ENCODE measurements at regions not wholly inside any gene's neighbourhood (a gene's known extent, or its start where the extent isn't known, plus 50 kb on each side); places are given as distances from the start of the nearest gene placed in this dataset.

- DNase-seq, result no peak
These were observed 97.6 kb downstream of the TM2D1 start for GRCh38 chr1:61627365-61627764.

DNA sequence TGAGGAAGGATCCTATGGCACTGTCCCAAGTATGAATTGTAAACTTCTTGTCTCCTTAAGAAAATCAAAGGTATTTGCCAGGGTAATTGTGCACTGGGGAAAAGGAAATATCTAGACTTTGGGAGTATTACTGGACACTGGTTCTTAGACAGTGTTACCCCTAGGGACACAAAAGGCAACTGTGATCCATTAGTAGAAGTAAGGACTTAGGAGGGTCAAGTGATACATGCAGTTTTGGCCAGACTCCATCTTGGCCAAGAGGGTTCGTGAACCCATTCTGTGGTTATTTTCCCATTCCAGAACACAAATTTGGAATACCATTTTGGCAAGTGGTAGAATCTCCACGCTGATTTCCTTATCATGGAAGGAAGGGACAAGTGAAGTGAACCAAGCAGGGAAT, 98.1 kb downstream of the TM2D1 start:
- DNase-seq, result no peak

GRCh38 chr1:61623852-61624251, 101.1 kb downstream of the TM2D1 start:
- no peak for DNase-seq

GRCh38 chr1:61620536-61620935, 104.4 kb downstream of the TM2D1 start:
- no peak for DNase-seq

- DNase-seq, result no peak
These were observed 106.2 kb downstream of the TM2D1 start for GRCh38 chr1:61618755-61619154.

DNA sequence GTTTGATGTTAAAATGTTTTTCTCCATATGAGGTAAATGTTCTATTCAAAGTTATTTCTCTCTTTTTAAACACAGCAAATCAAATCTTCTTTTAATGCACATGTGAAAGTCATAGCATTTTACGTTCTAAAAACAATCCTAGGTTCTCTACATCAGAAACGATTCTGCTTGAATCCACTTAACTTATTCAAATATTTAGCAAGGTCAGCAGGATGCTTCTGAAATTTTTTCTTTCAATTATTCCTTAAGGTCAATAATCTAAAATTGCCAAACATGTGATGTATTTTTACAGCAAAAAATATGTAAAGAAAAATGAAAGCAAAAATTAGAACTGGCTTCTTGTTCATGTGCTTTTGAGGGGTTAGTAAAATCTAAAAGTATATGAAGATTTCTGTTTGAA, 106.7 kb downstream of the TM2D1 start:
- no peak for DNase-seq

- no peak for DNase-seq
These were observed 108.1 kb downstream of the TM2D1 start for GRCh38 chr1:61616830-61617229.

- DNase-seq, result no peak
These were observed 112.3 kb downstream of the TM2D1 start for GRCh38 chr1:61612602-61613001.

- no peak for DNase-seq
These were observed 115.9 kb downstream of the TM2D1 start for GRCh38 chr1:61609040-61609439.

- no peak for DNase-seq
These were observed 117.5 kb downstream of the TM2D1 start for GRCh38 chr1:61607448-61607847.

GRCh38 chr1:61606448-61607312, 118.3 kb downstream of the TM2D1 start:
- no peak for DNase-seq

- no peak for DNase-seq
These were observed 119.2 kb downstream of the TM2D1 start for GRCh38 chr1:61605607-61606321.

GRCh38 chr1:61604684-61605083, 120.3 kb downstream of the TM2D1 start:
- no peak for DNase-seq

- DNase-seq, result no peak
These were observed 120.7 kb downstream of the TM2D1 start for GRCh38 chr1:61604261-61604660.

DNA sequence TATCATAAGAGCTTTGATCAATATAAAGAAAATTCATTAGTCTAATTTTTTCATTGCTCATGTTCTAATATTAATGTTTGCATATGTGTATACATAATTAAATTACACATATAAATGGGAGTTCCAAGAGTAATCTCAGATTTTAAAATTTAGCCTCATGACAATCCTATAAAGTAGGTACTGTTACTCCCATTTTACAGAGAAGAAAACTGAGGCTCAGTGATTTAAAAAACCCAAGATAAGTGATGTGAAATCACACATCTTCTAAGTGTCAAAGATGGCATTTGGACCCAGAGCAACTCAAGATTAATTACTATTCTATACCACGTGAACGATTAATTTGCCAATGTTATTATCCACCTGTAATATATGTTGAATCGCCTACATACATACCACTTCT, 122.3 kb downstream of the TM2D1 start:
- no peak for DNase-seq

- DNase-seq, result no peak
These were observed 127.3 kb downstream of the TM2D1 start for GRCh38 chr1:61597601-61598000.

GRCh38 chr1:61593331-61593730, 131.6 kb downstream of the TM2D1 start:
- no peak for DNase-seq

DNA sequence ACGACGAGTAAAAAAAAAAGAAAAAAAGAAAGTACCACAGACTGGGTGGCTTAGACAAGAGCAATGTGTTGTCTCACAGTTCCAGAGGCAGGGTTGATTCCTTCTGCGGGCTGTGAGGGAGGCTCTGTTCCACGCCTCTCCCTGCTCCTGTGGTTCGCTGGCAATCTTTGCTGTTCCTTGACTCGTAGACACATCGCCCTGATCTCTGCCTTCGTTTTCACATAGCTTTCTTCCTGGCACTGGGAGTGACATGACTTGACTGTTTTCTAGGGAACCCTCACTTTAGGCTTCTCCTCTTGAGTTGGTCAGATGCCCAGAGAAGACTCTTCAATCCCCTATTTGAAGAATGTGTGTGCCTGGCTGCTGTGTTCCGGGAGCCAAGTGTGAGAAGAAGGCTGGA, 133.6 kb downstream of the TM2D1 start:
- no peak for DNase-seq

GRCh38 chr1:61588736-61589672, 135.9 kb downstream of the TM2D1 start:
- DNase-seq, result peak; percentile 58 to 61

DNA sequence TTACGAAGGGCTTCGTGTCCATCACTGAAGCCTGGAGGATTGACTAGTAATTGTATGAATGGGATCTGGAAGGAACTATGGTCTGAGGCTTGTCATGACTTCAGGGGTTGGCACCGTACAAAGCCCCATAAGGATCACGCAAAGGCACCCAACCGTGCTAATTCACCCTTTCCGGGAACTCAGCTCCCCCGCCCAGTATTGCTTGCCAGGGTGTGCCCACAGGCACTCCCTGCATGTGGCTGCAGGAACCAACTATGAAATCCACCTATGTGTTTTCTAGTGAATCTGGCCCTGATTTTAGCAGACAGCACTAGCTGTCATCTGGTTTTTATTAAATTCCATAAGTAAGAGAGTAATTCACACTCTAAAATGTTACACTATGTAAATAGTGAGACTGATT, 139.2 kb downstream of the TM2D1 start:
- DNase-seq, result peak; percentile 81 to 84

GRCh38 chr1:61583703-61584102, 141.2 kb downstream of the TM2D1 start:
- no peak for DNase-seq

DNA sequence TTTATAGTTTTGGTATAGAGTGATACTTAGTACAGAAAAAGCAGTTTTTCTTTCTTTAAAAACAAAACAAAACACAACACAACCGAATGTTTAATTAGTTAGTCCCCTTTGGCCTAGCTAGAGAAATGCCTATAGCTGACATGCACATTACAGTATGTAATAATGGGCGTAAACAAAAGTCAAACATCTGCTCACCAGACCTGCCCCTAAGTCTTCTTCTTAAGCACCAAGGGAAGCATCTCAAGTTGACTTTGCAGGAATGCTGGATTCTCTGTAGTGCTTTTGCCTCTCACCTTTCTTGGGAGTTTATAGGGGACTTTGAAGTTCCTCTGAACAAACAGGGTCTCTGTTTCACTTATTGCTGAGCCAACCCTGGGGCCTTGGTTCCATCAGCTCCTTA, 143.7 kb downstream of the TM2D1 start:
- DNase-seq, result no peak

DNA sequence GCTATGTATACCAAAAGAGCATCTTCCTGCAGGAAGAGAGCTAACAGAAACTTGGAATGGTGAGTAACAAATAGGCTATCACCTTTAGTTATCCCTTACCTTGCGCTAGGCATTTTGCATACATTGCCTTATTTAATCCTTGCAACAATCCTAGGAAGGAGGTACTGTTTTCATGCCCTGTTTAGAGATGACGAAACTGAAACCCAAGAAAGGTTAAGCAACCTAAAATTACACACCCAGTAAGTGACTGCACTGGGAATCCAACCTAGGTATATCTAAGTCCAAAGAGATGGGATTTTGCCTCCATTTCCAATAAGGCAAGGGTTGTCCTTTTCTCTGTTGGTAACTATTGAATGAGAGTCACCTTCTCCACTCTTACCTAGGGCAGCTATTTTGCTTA, 144.5 kb downstream of the TM2D1 start:
- no peak for DNase-seq

Data from NCI-H2081 (cell line).